ENCODE measurements at regions not wholly inside any gene's neighbourhood (a gene's known extent, or its start where the extent isn't known, plus 50 kb on each side); places are given as distances from the start of the nearest gene placed in this dataset. TPM values are rescaled to one million over a fixed set of nuclear protein-coding genes. Genes with fewer than 3 reads are reported as not detected.

MicroRNAs encoded in the stretch of these regions (microRNA counts, 767-probe panel; counts per million panel counts)
- microRNA hsa-miR-4532, result not detected

Small RNAs in the stretch of these regions (microRNA-seq; reads per million reads assigned to microRNA genes)
- not detected for gene MIR4532

All from myocyte (in vitro differentiated cells).